ENCODE measurements at regions not wholly inside any gene's neighbourhood (a gene's known extent, or its start where the extent isn't known, plus 50 kb on each side); places are given as distances from the start of the nearest gene placed in this dataset.
"Not testable (repeated sequence)": the region's sequence is repeated elsewhere in the genome, so short reads cannot be mapped to it uniquely, and the experiment has no call there.

GRCh38 chr13:73833325-73834070 lies 300.7 kb downstream of the KLF12 start:
- DNase-seq, result no peak

- no peak for DNase-seq
Observed at GRCh38 chr13:73832825-73833224, 301.4 kb downstream of the KLF12 start.

DNA sequence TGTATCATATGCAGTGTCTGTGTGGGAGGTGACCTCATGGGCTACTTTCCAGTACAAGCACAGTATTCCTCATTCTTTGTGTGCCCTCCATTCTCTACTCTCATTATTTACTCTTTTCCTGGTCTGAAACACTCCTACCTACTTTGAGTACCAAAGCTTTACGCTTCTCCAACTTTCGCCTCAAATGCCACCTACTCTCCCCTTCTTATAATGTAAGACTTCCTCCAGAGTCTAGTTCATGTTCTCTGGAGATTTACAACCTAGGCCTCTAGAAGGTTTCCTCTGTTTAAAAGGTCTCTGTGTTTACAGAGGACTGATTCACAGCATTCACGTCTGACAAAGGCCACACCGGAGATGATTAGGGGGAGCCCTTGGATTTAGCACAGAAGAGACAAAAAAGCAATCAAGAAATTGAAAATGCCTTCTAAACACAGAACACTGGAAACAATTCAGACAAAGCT lies 302.0 kb downstream of the KLF12 start:
- DNase-seq, result no peak

- DNase-seq, result no peak
Observed at GRCh38 chr13:73829416-73829815, 304.8 kb downstream of the KLF12 start.

DNA sequence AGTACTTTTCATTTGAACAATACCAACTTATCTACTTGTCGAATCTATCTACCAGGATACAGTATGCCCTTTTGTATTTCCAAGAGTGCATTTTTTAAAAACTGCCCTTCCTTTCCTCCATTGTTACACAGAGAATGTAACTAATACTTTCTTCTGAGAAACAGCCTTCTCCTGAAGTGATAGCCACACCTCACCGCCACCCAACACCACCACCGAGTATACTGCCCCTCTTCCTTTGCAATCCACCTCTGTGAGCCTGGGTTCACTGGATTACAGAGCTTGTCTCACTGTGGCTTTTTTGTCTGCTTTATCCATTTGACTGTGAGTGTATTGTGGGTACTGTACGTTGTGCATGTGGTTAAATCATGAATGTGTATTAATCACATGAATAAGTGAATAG lies 305.4 kb downstream of the KLF12 start:
- no peak for DNase-seq

DNA sequence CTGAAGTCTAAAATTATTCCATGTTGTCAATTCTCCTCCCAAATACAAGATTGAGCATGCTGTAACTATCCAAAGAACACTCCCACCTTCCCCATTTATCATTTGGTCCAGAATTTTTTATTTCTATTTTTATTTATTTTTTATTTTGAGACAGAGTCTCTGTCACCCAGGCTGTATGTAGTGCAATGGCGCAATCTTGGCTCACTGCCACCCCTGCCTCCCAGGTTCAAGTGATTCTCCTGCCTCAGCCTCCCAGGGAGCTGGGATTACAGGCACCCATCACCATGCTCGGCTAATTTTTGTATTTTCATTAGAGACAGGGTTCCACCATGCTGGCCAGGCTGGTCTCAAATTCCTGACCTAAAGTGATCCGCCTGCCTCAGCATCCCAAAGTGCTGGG lies 306.8 kb downstream of the KLF12 start:
- no peak for DNase-seq

DNA sequence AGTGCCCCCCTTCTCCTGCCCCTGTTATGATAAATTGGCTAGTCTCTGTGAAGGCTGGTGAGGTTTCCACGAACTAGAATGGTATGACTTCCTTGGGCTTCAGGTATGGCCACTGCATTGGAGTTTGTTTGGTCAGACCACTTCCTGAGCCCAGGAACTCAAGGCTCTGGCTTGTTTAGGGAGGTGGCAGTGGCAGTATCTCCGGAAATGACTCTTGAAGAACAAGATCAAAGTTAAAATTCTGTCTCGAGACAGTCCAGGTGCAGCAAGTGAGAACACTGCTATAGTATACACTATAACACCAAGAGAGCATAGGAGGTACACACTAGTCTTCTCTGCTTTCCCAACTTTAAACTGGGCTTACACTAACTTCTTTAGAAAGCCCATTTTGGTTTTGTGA lies 309.1 kb downstream of the KLF12 start:
- DNase-seq, result no peak

DNA sequence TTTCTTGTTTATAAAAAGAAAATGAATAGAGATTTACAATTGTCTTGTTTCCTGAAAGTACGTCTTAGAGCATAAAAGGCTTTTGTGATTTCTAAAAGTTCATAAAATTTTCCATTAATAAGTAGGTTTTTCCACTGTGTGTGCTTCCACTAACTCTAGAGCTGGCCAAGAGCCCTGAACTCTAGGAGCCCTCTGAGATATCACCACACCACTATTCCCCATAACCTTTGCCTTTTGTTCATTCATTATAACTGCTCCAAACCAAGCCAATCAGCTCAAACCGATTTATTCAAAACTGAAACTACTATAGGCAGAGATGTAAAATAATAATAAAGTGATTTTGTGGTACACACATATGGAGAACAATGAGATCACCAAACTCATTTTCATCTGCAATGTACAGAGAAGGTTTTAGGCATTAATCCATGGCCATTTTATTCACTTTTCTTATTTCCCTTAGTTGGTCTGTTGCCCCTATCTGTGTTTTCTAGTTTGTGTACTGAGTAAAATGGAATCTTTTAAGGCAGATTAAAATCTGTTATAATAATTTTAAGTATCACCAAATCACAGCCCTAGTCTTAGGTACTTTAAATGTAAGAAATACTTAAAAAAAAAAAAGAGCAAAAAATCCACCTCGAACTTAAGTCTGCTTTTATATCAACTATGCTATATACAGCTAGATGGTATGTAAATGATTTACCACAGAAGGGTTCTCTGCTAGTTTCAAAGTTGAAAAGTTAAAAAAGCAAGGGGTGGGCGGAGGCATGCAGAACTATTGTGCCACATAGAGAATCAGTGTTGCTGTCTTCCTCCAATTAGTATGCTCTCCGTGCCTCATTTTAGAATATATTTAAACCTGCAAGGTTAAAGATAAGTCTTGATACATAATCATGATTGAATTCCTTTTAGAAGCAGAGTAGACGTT lies 311.3 kb downstream of the KLF12 start:
- no peak for DNase-seq

DNA sequence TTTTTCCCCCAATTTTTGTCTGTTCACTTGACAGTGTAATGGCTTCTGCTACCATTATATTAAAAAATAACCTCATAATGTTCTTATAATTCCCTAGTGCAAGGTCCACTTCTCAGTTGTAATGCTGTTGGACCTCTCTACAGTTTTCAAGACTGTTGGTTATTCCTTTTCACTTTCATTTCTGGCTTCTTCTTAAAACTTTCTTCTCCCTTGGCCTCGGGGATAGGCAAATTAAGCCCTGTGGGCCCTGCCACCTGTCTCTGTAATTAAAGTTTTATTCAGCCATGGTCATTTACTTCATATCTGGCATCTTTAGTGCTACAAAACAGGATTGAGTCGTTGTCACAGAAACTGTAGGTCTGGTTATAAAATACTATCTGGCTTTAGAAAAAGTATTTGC lies 313.5 kb downstream of the KLF12 start:
- DNase-seq, result no peak

DNA sequence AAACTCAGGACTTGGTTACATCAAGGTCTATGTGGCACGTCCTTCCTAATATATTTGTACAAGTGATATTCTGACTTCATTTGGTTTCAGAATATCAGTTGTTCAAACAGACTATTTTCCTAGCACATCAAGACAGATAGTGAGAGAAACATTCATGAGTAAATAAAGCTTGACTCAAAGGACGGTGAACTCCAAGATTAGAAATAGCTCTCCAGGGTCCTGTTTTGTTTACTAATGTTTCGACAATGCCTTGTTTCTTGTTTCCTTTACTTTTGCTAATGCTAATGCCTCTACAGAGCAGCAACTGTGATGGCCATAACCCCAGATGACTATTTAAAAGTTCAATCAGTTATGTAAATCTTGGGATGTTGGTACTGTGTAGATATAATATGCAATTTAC lies 313.9 kb downstream of the KLF12 start:
- no peak for DNase-seq

- DNase-seq, result no peak
Observed at GRCh38 chr13:73819711-73820110, 314.5 kb downstream of the KLF12 start.

- no peak for DNase-seq
Observed at GRCh38 chr13:73816702-73817101, 317.5 kb downstream of the KLF12 start.

DNA sequence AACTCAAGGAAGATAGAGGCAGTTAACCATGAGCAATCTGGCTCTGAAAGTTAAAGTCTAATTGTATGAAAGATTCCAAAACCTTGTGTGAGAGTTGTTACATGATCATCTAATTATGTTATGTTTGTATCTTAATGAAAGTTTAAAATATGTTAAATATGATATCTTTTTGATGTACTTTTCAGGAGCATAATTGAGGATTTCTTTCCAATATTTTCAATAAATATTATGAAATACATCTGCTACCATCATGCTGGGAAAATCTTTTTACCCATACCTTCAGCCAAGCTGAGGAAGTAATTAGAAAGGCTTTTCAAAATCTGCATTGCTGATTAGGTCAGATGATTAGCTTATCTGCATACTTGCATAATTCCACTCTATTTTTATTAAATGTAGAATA lies 318.4 kb downstream of the KLF12 start:
- no peak for DNase-seq

- no peak for DNase-seq
Observed at GRCh38 chr13:73810647-73811046, 323.6 kb downstream of the KLF12 start.

DNA sequence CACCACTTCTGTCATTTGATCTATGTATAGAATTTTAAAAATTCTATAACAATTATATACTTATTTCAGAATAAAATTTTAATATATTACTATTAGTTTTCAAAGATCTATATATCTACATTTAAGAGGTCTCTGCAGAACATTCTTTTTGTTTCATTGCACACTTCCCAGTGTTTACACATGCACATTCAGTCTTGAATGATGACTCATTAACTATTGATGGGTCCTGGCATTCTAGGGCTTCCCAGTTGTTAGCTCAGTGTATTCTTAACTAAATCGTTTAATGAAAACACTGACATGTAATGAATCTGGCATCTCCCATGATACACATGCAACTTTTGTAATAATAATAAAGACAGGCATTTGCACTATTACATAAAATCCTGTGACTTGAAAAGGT lies 324.6 kb downstream of the KLF12 start:
- no peak for DNase-seq

DNA sequence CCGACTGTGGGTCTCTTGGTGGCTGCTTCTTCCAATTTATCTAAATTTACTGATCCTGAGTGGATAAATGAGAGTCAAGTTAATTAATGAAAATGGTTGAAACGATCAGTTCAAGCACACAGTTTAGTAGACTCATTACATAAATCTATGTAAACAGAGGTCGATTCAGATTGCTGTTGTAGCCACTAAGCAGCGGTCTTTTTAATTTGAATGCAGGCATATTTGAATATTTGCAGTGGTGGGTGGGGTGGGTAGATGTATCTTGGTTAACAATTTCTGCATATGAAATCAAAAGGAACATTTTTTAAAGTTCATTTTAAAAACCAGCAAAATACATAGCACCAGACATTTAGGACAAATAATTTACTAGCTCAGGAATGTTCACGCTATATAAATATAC lies 325.9 kb downstream of the KLF12 start:
- no peak for DNase-seq

- DNase-seq, result not testable (repeated sequence)
Observed at GRCh38 chr13:73805326-73805958, 328.8 kb downstream of the KLF12 start.

DNA sequence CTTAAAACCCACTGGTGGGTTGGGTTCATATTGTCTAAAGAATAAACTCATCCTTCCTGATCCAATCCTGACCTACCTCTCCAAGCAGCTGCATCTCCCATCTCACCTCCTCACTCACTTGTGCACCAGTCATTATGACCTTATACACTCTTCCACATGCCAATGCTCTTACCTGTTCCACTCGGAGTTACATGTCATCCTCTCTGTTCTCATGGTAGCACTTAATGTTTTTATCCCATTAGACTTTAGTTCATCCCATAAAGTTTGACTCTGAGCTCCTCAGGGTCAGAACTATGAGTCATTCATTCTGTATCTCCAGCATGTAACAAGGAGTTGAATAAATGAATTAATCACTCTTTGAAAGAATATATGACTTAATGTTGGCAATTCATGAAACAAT lies 330.2 kb downstream of the KLF12 start:
- DNase-seq, result no peak

- DNase-seq, result no peak
Observed at GRCh38 chr13:73800011-73800410, 334.2 kb downstream of the KLF12 start.

DNA sequence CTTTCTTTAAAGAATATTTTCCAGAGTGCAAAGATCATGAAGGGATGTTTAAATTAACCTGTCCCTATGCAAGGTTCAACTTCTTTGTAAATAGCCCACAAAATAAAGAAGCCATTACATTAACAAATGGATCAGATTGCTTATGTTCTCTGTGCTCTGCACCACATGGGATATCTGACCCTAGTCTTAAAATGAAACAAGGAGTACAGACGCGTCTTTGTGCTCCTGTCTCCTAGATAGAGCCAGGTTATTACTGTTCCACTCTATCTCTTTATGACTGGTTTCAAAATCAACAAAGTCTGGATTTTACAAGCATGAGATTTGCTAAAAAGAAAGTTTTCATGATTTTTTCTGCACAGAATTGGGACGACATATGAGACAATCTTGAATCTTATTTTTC lies 339.4 kb downstream of the KLF12 start:
- no peak for DNase-seq

DNA sequence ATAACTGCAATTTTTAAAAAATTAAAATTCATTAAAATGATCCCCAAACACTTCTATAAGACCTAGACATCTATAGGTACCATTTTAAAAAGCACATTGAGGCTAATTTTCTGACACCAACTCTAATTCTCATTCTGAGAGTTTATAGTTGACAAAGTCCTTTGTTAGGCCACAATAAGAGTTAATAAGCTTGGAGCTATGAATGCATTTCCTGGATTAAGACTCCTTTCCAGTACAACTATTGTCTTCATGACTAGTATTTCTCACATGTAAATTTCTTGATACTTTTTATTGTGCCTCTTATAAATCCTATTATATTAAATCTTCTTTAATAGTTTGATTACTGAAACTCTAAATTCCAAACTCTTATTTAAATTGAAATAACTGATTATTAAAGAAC lies 340.8 kb downstream of the KLF12 start:
- no peak for DNase-seq

DNA sequence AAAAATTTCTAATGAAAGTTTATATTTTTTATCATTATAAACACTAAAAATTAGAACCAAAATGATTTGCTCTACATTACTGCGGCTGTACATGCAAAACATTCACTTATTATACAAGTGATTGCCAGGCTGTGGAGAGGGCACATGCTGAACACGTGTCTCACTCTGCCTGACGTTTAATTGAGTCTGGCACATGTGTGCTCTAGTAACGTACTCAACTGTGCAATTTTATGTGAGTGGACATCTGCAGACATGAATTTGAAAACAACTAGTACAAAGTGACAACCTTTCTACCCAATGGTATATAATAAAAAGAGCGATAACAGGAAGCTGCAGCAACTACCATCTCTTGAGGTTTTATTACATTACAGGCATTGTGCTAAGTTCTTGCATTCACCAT lies 341.4 kb downstream of the KLF12 start:
- DNase-seq, result no peak
